Loucy (cell line): ENCODE measurements at regions not wholly inside any gene's neighbourhood (a gene's known extent, or its start where the extent isn't known, plus 50 kb on each side); places are given as distances from the start of the nearest gene placed in this dataset.

Experiments used
- CTCF ChIP-seq: fragments of 200-600 bp; sonication (generic); conservative IDR thresholded peaks from 2 replicates; pipeline ENCODE4 v1.5.1; 2014; ENCODE audit warnings: mild to moderate bottlenecking, antibody characterized with exemption, low read length
- EZH2phosphoT487 ChIP-seq: fragments of 200-600 bp; IDR thresholded peaks from 2 replicates; pipeline ENCODE4 v1.6.1; 2018; ENCODE audit warnings: antibody characterized with exemption, mild to moderate bottlenecking, moderate library complexity, borderline replicate concordance

- no peak for TF ChIP-seq CTCF
- no peak for TF ChIP-seq EZH2phosphoT487
Observed at GRCh38 chr1:170239445-170239844, 93.7 kb downstream of the NTMT2 start.
